ENCODE measurements at regions not wholly inside any gene's neighbourhood (a gene's known extent, or its start where the extent isn't known, plus 50 kb on each side); places are given as distances from the start of the nearest gene placed in this dataset.

DNA sequence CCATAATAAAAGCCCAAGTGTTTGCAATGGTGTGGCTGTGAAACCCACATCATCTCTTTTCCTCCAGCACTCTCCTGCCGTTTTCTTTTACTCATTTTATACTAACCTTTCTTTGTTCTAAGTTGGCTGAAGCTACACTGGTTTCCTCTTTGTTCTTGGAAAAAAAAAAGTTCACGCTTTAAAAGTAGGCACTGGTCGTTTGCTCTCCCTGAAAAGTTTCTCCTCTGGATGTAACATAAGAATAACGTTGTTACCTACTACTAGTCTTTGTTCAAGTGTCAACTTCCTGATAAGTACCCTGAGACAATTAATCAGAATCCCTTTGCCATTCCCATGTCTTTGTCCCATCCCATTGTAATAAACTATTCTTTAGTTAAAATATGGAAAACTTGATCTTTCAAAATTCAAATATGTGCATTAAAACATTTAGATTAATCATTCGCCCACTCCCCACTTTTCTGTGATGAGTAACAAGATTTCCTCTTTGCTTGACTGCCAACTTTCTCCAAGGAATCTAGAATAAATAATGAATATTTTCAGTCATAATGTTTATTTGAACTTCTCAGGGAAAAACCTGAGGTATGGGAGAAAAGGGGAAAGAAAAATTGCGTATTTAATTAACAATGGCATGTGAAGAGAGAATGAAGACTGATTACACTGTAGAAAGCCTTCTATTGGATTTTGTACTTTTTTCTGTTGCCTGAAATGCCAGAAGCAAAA, 454.3 kb upstream of the CTNND2 start:
- TF ChIP-seq, protein P1, sequence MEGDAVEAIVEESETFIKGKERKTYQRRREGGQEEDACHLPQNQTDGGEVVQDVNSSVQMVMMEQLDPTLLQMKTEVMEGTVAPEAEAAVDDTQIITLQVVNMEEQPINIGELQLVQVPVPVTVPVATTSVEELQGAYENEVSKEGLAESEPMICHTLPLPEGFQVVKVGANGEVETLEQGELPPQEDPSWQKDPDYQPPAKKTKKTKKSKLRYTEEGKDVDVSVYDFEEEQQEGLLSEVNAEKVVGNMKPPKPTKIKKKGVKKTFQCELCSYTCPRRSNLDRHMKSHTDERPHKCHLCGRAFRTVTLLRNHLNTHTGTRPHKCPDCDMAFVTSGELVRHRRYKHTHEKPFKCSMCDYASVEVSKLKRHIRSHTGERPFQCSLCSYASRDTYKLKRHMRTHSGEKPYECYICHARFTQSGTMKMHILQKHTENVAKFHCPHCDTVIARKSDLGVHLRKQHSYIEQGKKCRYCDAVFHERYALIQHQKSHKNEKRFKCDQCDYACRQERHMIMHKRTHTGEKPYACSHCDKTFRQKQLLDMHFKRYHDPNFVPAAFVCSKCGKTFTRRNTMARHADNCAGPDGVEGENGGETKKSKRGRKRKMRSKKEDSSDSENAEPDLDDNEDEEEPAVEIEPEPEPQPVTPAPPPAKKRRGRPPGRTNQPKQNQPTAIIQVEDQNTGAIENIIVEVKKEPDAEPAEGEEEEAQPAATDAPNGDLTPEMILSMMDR (IDR thresholded peaks at IDR 0.05), result no peak
- TF ChIP-seq POLR2A (IDR thresholded peaks at IDR 0.05) (no peak), EP300 (IDR thresholded peaks at IDR 0.05) (no peak)

Data from upper lobe of left lung (tissue), 4 donors.